Central memory CD8-positive, alpha-beta T cell (primary cell): ENCODE measurements at regions not wholly inside any gene's neighbourhood (a gene's known extent, or its start where the extent isn't known, plus 50 kb on each side); places are given as distances from the start of the nearest gene placed in this dataset.
"Not testable (repeated sequence)": the region's sequence is repeated elsewhere in the genome, so short reads cannot be mapped to it uniquely, and the experiment has no call there.

Source experiments
- ATAC-seq: fragments of 150-1000 bp; cut with Tn5 transposase; replicated peaks from 2 replicates; pipeline ENCODE4 v1.10.0; 2022; ENCODE audit warnings: mild to moderate bottlenecking, moderate FRiP score, moderate number of reproducible peaks; ENCODE audit not compliant: poor library complexity, severe bottlenecking; ENCODE audit errors: extremely low read depth
- DNase-seq, 2 donors: peaks; one replicate each; pipeline ENCODE4 v3.0.0; 2021; ENCODE audit warnings: low spot score in 2 of 2
- H3K27ac Mint-ChIP-seq: one replicate; pipeline ENCODE4 v1.8.0; 2022; ENCODE audit warnings: low read depth, mild to moderate bottlenecking, moderate library complexity, mixed read lengths
- H3K27me3 Mint-ChIP-seq: one replicate; pipeline ENCODE4 v1.8.0; 2022; ENCODE audit warnings: mixed read lengths
- H3K36me3 Mint-ChIP-seq: one replicate; pipeline ENCODE4 v1.8.0; 2022; ENCODE audit warnings: mild to moderate bottlenecking, moderate library complexity, mixed read lengths; ENCODE audit not compliant: insufficient read depth
- H3K4me1 Mint-ChIP-seq: one replicate; pipeline ENCODE4 v1.8.0; 2022; ENCODE audit warnings: mixed read lengths
- H3K4me3 Mint-ChIP-seq: one replicate; pipeline ENCODE4 v1.8.0; 2022; ENCODE audit warnings: mild to moderate bottlenecking, moderate library complexity, mixed read lengths
- H3K9me3 Mint-ChIP-seq: one replicate; pipeline ENCODE4 v1.8.0; 2022; ENCODE audit warnings: mixed read lengths

DNA sequence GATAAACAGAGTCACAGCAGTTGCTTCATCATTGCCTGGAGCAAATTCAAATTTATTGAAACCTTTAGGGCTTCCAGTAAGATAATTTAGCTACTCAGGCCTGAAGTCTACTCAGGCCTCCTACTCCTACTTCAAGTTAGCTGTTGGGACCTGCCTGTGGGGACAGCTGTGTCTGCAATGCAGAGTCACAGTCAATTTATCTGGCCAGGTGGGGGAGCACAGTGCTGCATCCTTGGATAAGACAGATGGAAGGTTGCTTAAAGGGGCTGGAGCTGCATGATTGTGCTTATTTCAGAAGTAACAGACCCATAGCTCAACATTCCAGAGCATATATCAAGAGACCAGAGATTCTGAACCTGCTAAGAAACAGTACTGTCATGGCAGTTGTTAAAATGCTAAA is 932.1 kb downstream of the QKI start:
- DNase-seq (no peak), ATAC-seq (no peak)
- no peaks in the 10 kb centered on the region for H3K27me3 Mint-ChIP-seq
- no peaks in the 10 kb centered on the region for H3K4me1 Mint-ChIP-seq
- no peak overlapping the region for H3K4me3 Mint-ChIP-seq
- H3K27ac Mint-ChIP-seq: no peak overlapping the region
- no peaks in the 10 kb centered on the region for H3K36me3 Mint-ChIP-seq
- H3K9me3 Mint-ChIP-seq: peaks cover 21% of the 10 kb centered on the region

DNA sequence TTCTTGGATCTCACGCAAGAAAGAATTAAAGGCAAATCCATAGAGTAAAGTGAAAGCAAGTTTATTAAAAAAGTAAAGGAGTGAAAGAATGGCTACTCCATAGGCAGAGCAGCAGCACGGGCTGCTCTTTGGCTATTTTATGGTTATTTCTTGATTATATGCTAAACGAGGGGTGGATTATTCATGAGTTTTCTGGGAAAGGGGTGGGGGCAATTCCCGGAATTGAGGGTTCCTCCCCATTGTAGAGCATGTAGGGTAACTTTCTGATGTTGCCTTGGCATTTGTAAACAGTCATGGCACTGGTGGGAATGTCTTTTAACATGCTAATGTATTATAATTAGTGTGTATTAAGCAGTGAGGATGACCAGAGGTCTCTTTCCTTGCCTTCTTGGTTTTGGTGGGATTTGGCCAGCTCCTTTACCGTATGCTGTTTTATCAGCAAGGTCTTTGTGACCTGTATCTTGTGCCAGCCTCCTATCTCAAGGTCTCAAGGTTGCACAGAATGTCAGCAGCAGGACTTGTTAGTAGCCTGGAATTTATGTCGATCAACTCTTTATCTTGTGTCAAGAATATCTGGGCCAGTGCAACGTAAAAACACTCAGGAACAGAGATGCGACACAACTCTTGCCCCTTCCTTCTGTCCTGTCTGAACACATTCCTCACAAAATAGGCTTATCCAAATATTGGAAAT is 931.4 kb downstream of the QKI start:
- Mint-ChIP-seq H3K36me3 (no peaks in the 10 kb centered on the region), H3K4me3 (no peak overlapping the region), H3K9me3 (peaks cover 21% of the 10 kb centered on the region), H3K27me3 (no peaks in the 10 kb centered on the region), H3K27ac (no peak overlapping the region), H3K4me1 (no peaks in the 10 kb centered on the region)
- no peak for ATAC-seq
- DNase-seq: no peak

DNA sequence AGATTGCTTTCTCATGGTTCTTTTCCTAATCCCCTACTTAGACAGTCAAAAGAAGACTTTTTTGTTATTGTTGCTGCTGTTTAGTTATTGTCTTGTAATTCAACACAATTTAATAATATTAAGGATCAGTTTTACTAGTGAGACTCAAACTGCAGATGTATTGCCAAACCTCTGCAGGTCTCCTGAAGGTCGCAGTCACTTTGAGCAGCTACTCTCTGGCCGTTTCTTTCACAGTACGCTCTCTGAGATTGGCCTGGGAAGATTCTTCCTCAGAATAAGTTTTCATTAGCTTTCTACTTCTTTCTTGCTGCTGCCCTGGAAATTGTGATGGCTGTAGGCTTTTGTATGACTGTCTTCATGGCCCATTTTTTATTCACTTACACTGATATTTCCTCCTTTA is 930.8 kb downstream of the QKI start:
- H3K9me3 Mint-ChIP-seq: peaks cover 21% of the 10 kb centered on the region
- no peaks in the 10 kb centered on the region for H3K4me1 Mint-ChIP-seq
- DNase-seq (no peak), ATAC-seq (no peak)
- H3K4me3 Mint-ChIP-seq: no peak overlapping the region
- no peaks in the 10 kb centered on the region for H3K36me3 Mint-ChIP-seq
- no peak overlapping the region for H3K27ac Mint-ChIP-seq
- no peaks in the 10 kb centered on the region for H3K27me3 Mint-ChIP-seq

GRCh38 chr6:164344801-164345291 is 930.3 kb downstream of the QKI start:
- ATAC-seq (no peak), DNase-seq (no peak)
- Mint-ChIP-seq H3K27ac (no peak overlapping the region), H3K27me3 (no peaks in the 10 kb centered on the region), H3K9me3 (peaks cover 21% of the 10 kb centered on the region), H3K36me3 (no peaks in the 10 kb centered on the region), H3K4me1 (no peaks in the 10 kb centered on the region), H3K4me3 (no peak overlapping the region)

DNA sequence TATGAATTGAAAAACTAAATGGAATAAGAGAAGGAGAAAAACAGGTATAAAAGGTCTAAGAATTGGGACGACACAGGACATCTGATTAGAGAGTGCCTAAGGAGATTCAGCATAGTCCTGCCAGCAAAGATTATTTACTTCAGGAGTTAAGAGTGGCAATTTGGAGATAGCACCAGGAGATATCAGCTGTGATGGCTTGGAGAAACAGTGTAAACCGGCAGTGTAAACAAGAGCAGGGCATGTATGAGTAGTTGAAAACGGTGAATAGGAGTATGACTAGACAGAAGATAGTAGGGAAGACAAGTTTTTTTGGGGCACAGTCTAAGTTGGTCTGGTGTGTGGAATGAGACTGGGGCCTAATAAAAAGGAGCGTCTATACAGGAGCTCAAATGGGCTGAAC is 924.9 kb downstream of the QKI start:
- not testable (repeated sequence) for H3K4me1 Mint-ChIP-seq, DNase-seq, ATAC-seq, H3K36me3 Mint-ChIP-seq, H3K4me3 Mint-ChIP-seq, H3K27ac Mint-ChIP-seq, H3K27me3 Mint-ChIP-seq
- peaks cover 16% of the 10 kb centered on the region for H3K9me3 Mint-ChIP-seq

GRCh38 chr6:164337925-164338397 is 923.4 kb downstream of the QKI start:
- no peaks in the 10 kb centered on the region for H3K36me3 Mint-ChIP-seq
- H3K9me3 Mint-ChIP-seq: peaks cover 7% of the 10 kb centered on the region
- H3K4me3 Mint-ChIP-seq: no peak overlapping the region
- no peak for DNase-seq
- H3K27me3 Mint-ChIP-seq: no peaks in the 10 kb centered on the region
- no peak overlapping the region for H3K27ac Mint-ChIP-seq
- ATAC-seq: no peak
- H3K4me1 Mint-ChIP-seq: no peaks in the 10 kb centered on the region

DNA sequence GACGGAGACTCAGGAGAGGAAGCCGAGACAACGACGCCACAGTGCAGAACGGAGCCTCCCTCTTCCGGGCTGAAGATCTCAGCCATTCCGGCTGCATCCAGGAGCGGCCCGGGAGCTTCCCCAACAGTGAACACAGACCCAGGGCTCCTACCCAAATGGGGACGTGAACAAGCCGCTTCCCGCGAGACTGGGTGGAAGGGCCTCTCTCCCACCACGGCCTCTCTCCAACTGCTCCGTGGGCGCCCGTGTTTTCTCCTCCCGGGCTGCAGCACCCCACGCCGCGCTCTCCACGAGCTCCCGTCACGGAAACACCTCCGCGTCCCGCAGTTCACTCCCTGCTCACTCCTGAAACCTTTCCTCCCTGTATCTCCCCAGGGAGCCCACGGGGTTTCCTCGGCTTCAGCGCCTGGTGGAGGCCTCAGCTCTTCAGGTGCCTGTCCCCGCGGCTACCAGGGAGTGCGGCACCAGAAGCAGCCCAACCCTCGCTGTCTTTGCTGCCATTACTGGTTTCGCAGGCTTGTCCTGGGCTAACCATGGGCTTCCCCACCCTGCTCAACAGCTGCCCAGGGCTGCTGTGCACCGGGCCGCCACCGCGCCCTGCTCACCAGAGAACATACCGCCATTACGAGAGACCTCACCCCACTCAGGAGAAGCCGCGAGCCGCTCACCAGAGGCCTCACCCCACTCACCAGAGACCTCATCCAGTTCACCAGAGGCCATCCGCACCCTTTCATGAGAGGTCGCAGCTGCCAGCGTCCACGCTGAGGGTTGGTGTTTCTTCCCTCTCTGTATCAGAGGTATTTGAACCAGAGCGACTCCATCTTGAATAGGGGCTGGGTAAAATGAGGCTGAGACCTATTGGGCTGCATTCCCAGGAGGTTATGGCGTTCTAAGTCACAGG is 922.8 kb downstream of the QKI start:
- Mint-ChIP-seq H3K27me3 (no peaks in the 10 kb centered on the region), H3K4me1 (no peaks in the 10 kb centered on the region), H3K9me3 (peaks cover under 1% of the 10 kb centered on the region), H3K27ac (no peak overlapping the region), H3K4me3 (no peak overlapping the region), H3K36me3 (no peaks in the 10 kb centered on the region)
- DNase-seq (no peak), ATAC-seq (no peak)

DNA sequence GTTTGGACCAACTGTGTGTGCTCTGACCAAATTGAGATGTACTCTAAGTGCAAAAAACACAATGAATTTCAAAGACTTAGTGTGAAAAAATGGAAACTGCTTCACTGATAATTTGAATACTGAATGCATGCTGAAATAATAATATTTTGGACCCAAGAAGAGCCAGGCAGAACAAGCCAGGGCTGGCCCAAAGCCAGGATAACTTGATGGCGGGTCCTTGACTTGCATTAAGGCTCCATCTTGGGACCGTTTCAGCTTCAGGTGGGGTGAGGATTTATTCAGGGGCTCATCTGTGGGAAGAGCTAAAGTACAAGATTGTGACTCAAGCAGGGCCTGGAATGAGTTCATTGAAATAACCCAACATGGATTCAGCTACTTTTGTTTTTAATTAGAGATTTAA is 921.9 kb downstream of the QKI start:
- Mint-ChIP-seq H3K27me3 (no peaks in the 10 kb centered on the region), H3K36me3 (no peaks in the 10 kb centered on the region), H3K4me3 (no peak overlapping the region), H3K4me1 (no peaks in the 10 kb centered on the region), H3K27ac (no peak overlapping the region), H3K9me3 (no peaks in the 10 kb centered on the region)
- ATAC-seq: no peak
- no peak for DNase-seq

GRCh38 chr6:164331026-164331425 is 916.5 kb downstream of the QKI start:
- Mint-ChIP-seq H3K27me3 (no peaks in the 10 kb centered on the region), H3K27ac (no peak overlapping the region), H3K36me3 (no peaks in the 10 kb centered on the region), H3K4me1 (no peaks in the 10 kb centered on the region), H3K9me3 (no peaks in the 10 kb centered on the region), H3K4me3 (no peak overlapping the region)
- no peak for DNase-seq
- ATAC-seq: no peak

GRCh38 chr6:164325168-164325567 is 910.6 kb downstream of the QKI start:
- Mint-ChIP-seq H3K4me1 (no peaks in the 10 kb centered on the region), H3K9me3 (peaks cover 18% of the 10 kb centered on the region), H3K4me3 (no peak overlapping the region), H3K27me3 (no peaks in the 10 kb centered on the region), H3K36me3 (no peaks in the 10 kb centered on the region), H3K27ac (no peak overlapping the region)
- ATAC-seq (no peak), DNase-seq (no peak)

- H3K27me3 Mint-ChIP-seq: no peaks in the 10 kb centered on the region
- no peaks in the 10 kb centered on the region for H3K4me1 Mint-ChIP-seq
- H3K9me3 Mint-ChIP-seq: peaks cover 18% of the 10 kb centered on the region
- no peak overlapping the region for H3K27ac Mint-ChIP-seq
- DNase-seq: no peak
- H3K36me3 Mint-ChIP-seq: no peaks in the 10 kb centered on the region
- no peak overlapping the region for H3K4me3 Mint-ChIP-seq
- ATAC-seq: no peak
These were observed 908.0 kb downstream of the QKI start for GRCh38 chr6:164322533-164322932.

DNA sequence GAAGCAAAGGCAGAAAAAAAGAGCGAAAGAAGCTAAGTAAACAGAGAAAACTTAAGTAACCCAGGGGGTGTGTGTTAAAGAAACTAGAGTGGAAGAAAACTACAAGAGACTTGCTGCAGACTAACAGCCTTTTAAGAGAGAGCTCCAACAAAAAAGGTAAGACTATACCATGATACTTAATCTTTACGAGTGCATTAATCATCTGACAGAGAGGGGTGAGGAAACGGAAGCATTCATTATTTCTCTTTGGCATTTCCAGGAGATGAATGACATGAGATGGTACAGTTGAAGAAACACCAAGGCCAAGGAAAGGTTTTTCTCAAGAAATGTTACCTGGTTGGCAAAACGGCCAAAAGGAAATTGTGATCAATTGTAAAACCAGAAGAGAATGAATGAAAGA is 906.8 kb downstream of the QKI start:
- Mint-ChIP-seq H3K9me3 (peaks cover 18% of the 10 kb centered on the region), H3K27ac (no peak overlapping the region), H3K36me3 (no peaks in the 10 kb centered on the region), H3K4me1 (no peaks in the 10 kb centered on the region), H3K27me3 (no peaks in the 10 kb centered on the region), H3K4me3 (no peak overlapping the region)
- no peak for ATAC-seq
- no peak for DNase-seq

- ATAC-seq (no peak), DNase-seq (no peak)
- no peaks in the 10 kb centered on the region for H3K4me1 Mint-ChIP-seq
- no peaks in the 10 kb centered on the region for H3K27me3 Mint-ChIP-seq
- H3K9me3 Mint-ChIP-seq: no peaks in the 10 kb centered on the region
- no peak overlapping the region for H3K27ac Mint-ChIP-seq
- no peak overlapping the region for H3K4me3 Mint-ChIP-seq
- H3K36me3 Mint-ChIP-seq: no peaks in the 10 kb centered on the region
These were observed 900.9 kb downstream of the QKI start for GRCh38 chr6:164315376-164315775.
